ENCODE measurements at regions not wholly inside any gene's neighbourhood (a gene's known extent, or its start where the extent isn't known, plus 50 kb on each side); places are given as distances from the start of the nearest gene placed in this dataset.

DNA sequence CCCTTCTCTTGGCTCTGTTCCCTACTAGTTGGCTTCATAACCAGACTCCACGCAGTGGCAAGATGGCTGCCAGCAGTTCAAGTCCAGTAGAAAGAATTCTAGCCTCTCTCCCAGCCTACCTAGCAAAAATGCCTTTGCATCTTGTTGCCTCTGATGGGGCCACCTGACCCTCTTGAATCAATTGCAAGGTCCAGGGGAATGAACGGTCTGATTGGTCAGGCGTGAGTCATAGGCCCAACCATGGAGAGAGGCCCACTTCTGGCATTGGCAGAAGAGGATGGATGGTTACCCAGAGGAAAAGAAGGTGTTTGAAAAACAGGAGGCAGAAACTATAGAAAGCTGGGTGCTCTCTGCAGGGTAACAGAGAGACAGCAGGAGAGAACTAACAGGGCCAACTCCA is 622.6 kb downstream of the CCDC171 start:
- intact Hi-C loops (cut with micrococcal nuclease), result no loop called here

DNA sequence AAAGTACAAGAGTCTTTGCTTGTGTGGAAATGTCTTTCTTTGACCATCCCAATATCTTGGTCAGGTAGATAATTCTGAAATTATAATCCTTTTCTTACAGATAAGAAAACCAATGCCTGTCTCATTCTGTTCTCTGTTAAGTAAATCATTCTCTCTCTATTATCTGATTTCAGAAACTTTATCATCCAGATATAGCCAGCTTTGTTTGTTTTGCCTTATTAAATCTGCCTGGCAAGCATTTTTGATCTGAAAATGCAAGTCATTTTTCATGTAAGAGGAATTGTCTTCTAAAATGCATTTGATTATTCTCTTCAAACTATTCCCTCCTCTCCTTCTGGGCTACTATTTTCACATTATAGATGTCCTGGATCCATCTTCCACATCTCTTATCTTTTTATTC is 625.5 kb downstream of the CCDC171 start:
- POLR2A ChIA-PET, result no interaction called here
- Mint-ChIP-seq H3K27ac (ENCODE audit: low read depth, unreplicated experiment) (no peak overlapping the region), H3K4me1 (ENCODE audit: insufficient read depth, unreplicated experiment) (no peaks in the 10 kb centered on the region), H3K36me3 (ENCODE audit: insufficient read depth, unreplicated experiment) (no peaks in the 10 kb centered on the region), H3K27me3 (ENCODE audit: insufficient read depth, unreplicated experiment) (no peaks in the 10 kb centered on the region), H3K4me3 (ENCODE audit: unreplicated experiment) (no peak overlapping the region), H3K9me3 (ENCODE audit: unreplicated experiment) (no peaks in the 10 kb centered on the region)
- no peak for DNase-seq (ENCODE audit: unreplicated experiment)
- TF ChIP-seq, protein P1, sequence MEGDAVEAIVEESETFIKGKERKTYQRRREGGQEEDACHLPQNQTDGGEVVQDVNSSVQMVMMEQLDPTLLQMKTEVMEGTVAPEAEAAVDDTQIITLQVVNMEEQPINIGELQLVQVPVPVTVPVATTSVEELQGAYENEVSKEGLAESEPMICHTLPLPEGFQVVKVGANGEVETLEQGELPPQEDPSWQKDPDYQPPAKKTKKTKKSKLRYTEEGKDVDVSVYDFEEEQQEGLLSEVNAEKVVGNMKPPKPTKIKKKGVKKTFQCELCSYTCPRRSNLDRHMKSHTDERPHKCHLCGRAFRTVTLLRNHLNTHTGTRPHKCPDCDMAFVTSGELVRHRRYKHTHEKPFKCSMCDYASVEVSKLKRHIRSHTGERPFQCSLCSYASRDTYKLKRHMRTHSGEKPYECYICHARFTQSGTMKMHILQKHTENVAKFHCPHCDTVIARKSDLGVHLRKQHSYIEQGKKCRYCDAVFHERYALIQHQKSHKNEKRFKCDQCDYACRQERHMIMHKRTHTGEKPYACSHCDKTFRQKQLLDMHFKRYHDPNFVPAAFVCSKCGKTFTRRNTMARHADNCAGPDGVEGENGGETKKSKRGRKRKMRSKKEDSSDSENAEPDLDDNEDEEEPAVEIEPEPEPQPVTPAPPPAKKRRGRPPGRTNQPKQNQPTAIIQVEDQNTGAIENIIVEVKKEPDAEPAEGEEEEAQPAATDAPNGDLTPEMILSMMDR (IDR thresholded peaks at IDR 0.05; ENCODE audit: unreplicated experiment), result no peak
- intact Hi-C loops (cut with micrococcal nuclease), result no loop called here
- no TSS peak for BruUV-seq (replicated peaks)
- CTCF ChIA-PET, result no interaction called here

More for the DNA sequence above, 622.6 kb downstream of the CCDC171 start:
- ChIA-PET CTCF (no interaction called here), POLR2A (no interaction called here)
- no peak overlapping the region for H3K27ac Mint-ChIP-seq (ENCODE audit: low read depth, unreplicated experiment)
- no TSS peak for BruUV-seq (replicated peaks)
- H3K27me3 Mint-ChIP-seq (ENCODE audit: insufficient read depth, unreplicated experiment), result no peaks in the 10 kb centered on the region
- no peak overlapping the region for H3K4me3 Mint-ChIP-seq (ENCODE audit: unreplicated experiment)
- TF ChIP-seq, protein P1 (IDR thresholded peaks at IDR 0.05; ENCODE audit: unreplicated experiment), result no peak
- no peaks in the 10 kb centered on the region for H3K4me1 Mint-ChIP-seq (ENCODE audit: insufficient read depth, unreplicated experiment)
- H3K36me3 Mint-ChIP-seq (ENCODE audit: insufficient read depth, unreplicated experiment), result no peaks in the 10 kb centered on the region
- H3K9me3 Mint-ChIP-seq (ENCODE audit: unreplicated experiment), result no peaks in the 10 kb centered on the region
- DNase-seq (ENCODE audit: unreplicated experiment), result no peak

DNA sequence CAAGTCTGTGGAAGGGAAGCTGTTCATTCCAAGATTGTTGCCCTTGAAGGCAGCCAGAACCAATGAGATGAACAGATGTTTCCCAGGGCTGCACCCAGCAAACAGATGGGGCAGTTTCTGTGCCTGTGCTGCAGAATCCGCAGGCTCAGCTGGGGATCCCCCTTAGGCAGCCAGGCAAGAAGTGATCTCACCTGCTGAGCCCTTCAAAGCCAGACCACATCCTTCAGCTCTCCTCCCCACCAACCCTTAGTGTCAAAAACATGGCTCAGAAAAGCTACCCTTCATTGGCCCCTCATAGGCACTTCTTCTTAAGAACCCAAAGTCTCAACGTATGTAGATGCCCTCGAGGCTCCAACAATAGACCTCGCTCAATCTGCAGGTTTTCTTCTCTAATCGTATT is 626.7 kb downstream of the CCDC171 start:
- TF ChIP-seq, protein P1 (IDR thresholded peaks at IDR 0.05; ENCODE audit: unreplicated experiment), result no peak
- BruUV-seq (replicated peaks), result no TSS peak
- Mint-ChIP-seq H3K36me3 (ENCODE audit: insufficient read depth, unreplicated experiment) (no peaks in the 10 kb centered on the region), H3K27me3 (ENCODE audit: insufficient read depth, unreplicated experiment) (no peaks in the 10 kb centered on the region), H3K4me3 (ENCODE audit: unreplicated experiment) (no peak overlapping the region), H3K4me1 (ENCODE audit: insufficient read depth, unreplicated experiment) (no peaks in the 10 kb centered on the region), H3K27ac (ENCODE audit: low read depth, unreplicated experiment) (no peak overlapping the region), H3K9me3 (ENCODE audit: unreplicated experiment) (no peaks in the 10 kb centered on the region)
- CTCF ChIA-PET, result no interaction called here
- intact Hi-C loops (cut with micrococcal nuclease), result no loop called here
- POLR2A ChIA-PET, result no interaction called here
- no peak for DNase-seq (ENCODE audit: unreplicated experiment)

DNA sequence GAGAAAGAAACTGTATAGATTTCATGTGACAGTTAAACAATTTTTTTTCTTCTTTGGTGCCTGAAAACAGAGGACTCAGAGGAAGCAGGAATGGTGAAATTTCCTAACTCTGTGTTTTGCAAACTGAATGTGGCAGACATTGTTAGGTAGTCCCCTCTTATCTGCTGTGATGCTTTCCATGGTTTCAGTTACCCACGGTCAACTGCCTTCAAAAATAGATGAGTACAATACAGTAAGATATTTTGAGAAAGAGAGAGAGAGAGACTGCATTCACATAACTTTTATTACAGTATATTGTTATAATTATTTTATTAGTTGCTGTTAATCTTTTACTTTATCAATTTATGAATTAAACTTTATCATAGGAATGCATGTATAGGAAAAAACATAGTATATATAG is 627.2 kb downstream of the CCDC171 start:
- DNase-seq (ENCODE audit: unreplicated experiment), result no peak
- POLR2A ChIA-PET, result no interaction called here
- CTCF ChIA-PET, result no interaction called here
- H3K9me3 Mint-ChIP-seq (ENCODE audit: unreplicated experiment), result no peaks in the 10 kb centered on the region
- TF ChIP-seq, protein P1 (IDR thresholded peaks at IDR 0.05; ENCODE audit: unreplicated experiment), result no peak
- no peaks in the 10 kb centered on the region for H3K4me1 Mint-ChIP-seq (ENCODE audit: insufficient read depth, unreplicated experiment)
- intact Hi-C loops (cut with micrococcal nuclease), result no loop called here
- H3K27ac Mint-ChIP-seq (ENCODE audit: low read depth, unreplicated experiment), result no peak overlapping the region
- no TSS peak for BruUV-seq (replicated peaks)
- no peaks in the 10 kb centered on the region for H3K27me3 Mint-ChIP-seq (ENCODE audit: insufficient read depth, unreplicated experiment)
- H3K4me3 Mint-ChIP-seq (ENCODE audit: unreplicated experiment), result no peak overlapping the region
- H3K36me3 Mint-ChIP-seq (ENCODE audit: insufficient read depth, unreplicated experiment), result no peaks in the 10 kb centered on the region
